Stimulated activated CD4-positive, alpha-beta T cell treated with anti-CD3 and anti-CD28 coated beads, TNF-alpha, amount 100 ng/mL, for 48 hours (primary cell): ENCODE measurements at regions not wholly inside any gene's neighbourhood (a gene's known extent, or its start where the extent isn't known, plus 50 kb on each side); places are given as distances from the start of the nearest gene placed in this dataset.

Experiments used
- DNase-seq, 3 donors: peaks; one replicate each; pipeline ENCODE4 v3.0.0-alpha.2; 2020; ENCODE audit warnings: low read depth in 3 of 3

DNA sequence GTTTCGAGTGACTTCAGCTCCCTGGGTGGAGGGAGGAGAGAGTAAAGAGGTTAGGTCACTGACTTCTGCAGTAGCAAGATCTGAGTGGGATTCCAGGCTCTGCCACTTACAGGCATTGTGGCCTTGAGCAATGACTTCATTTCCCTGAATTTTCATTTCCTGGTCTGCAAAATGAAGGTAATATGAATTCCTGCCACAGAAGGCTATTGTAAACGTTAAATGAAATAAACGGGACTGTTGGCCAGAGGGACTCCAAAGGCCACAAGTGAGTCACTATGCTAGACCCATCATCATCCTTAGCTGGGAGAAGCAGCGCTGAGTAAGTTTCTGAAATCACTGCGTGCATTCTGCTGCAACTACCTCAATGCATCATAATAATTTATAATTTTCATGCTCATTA, 807.8 kb downstream of the AACS start:
- DNase-seq: no peak

DNA sequence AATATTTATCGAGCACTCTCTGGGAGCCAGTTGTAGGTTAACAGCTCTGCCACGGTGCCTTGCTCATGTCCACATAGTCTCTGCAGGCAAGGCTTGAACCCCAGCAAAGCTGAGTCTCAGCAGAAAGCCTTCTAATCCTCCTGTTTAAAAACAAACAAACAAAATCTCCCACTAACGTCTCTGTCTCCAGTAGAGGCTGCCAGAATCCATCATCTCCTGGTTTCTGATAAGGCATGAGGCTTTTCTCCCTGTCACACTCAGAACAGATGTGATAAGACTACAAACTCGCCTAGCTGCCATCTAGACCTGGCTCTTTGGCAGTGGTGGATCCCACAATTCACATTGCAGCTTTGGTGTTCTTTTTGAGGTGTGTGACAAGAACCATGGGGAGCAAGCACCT, 813.2 kb downstream of the AACS start:
- no peak for DNase-seq

GRCh38 chr12:125882141-125882540, 816.9 kb downstream of the AACS start:
- DNase-seq: no peak

GRCh38 chr12:125888921-125889320, 823.7 kb downstream of the AACS start:
- DNase-seq: no peak

DNA sequence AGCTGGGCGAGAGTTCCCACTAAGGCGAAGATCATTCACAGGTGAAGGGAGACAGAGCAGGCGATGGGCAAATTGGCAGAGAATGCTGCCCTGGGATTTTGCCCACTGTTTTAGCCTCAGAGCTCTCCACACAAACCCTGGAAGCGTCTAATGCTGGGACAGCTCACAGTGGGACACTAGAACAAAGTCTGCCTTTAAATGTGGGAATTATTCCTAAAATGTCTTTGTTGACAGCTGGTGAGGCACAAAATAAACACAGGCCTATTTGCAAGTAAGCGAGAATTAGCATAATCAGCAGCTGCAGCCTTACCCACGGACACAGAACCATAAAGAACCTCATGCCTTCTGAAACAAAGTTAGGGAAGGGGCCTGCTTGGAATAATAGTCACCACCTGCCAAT, 824.5 kb downstream of the AACS start:
- no peak for DNase-seq

DNA sequence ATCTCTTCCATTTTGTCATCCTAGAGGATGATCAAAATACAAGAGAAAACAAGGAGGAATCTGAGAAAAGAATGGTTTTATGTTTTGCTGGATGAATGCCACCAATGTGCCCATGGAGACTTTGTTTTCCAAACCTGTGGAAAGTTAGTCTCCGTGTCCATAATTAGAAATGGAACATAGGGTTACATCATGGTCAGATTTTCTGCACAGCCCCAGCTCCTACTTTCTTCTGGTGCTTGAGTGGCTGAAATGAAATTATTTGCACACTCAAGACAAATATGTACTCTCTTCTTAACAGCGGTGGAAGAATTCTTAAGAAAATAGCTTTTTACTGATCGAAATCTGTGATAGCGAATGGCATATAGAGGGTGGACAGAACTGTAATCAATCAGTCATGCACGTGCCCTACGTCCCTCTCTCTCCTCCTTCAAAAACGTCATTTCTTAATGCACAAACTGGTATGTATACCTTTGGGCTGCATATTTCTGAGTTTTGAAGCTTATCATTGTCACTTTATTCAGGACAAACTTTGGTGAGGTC, 825.2 kb downstream of the AACS start:
- no peak for DNase-seq

- DNase-seq: no peak
These were observed 825.7 kb downstream of the AACS start for GRCh38 chr12:125890971-125891370.

- no peak for DNase-seq
These were observed 827.0 kb downstream of the AACS start for GRCh38 chr12:125892276-125892675.

- DNase-seq: no peak
These were observed 837.8 kb downstream of the AACS start for GRCh38 chr12:125902991-125903390.

- no peak for DNase-seq
These were observed 842.1 kb downstream of the AACS start for GRCh38 chr12:125907351-125907750.

DNA sequence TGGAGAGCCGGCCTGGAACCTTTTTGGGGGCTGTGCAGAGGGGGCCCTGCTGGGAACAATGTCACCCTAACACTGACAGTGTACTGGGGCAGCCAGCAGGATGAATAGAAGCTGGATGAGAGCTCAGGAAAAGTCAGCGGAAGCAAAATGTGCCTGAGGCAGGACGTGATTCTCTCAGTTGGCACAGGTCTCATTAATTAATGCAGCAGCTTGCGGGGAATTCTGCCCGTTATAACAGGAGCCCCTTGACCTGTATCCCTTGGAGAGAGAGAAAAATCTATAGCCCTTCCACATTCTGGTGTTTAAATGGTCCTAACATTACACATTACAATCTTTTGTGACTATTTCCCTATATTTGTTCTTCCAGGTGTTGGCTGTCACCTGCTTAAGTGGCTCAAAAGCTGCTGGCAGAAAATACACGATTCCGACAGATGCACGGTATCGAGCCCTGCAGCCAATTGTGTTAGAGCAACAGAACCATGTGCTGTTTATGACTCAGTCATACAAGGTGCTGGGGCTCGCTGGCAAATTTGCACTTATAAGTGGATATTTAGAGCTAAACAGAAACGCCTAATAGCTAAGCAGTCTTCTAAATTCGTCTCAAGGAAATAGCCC, 854.7 kb downstream of the AACS start:
- no peak for DNase-seq

DNA sequence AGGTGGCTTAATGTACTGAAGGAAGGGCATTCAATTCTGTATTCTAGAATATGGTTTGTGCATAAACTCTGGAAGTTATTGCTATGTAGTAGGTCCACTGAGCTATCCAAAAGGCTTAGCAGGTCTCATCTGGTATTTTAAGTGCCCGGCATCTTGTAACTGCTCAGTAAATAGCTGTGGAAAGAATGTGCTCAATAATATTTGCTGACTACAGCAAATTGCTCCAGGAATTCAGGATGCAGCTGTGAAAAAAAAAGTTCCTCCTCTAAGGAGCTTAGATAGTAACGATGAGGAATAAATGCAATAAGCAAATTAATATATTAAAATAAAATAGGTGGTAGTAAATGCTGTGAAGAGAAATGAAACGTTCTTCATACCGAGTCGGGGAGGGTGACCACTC, 857.1 kb downstream of the AACS start:
- no peak for DNase-seq

- DNase-seq: no peak
These were observed 871.3 kb downstream of the AACS start for GRCh38 chr12:125936502-125936901.

- DNase-seq: no peak
These were observed 879.2 kb downstream of the AACS start for GRCh38 chr12:125944446-125944845.

GRCh38 chr12:125949471-125949870, 884.2 kb downstream of the AACS start:
- no peak for DNase-seq

DNA sequence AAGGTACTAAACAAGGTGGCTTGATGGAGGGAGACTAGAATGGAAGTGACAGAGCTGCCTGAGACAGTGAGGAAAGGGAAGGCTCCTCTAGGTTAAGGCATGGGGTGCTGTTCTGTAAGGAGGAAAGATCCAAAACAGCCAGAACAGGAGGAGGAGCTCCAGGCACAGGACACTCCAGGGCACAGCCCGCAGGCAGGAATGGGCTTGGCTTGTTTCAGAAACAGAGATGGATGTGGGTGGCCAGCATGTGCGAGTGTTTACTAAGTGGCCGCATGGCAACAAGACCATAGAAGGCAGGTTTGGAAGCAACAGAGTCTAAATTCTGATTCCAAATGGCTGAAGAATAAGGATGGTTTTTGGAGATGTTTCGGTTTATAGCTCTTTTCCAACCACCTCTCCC, 889.1 kb downstream of the AACS start:
- DNase-seq: no peak

GRCh38 chr12:125956186-125956585, 891.0 kb downstream of the AACS start:
- no peak for DNase-seq

DNA sequence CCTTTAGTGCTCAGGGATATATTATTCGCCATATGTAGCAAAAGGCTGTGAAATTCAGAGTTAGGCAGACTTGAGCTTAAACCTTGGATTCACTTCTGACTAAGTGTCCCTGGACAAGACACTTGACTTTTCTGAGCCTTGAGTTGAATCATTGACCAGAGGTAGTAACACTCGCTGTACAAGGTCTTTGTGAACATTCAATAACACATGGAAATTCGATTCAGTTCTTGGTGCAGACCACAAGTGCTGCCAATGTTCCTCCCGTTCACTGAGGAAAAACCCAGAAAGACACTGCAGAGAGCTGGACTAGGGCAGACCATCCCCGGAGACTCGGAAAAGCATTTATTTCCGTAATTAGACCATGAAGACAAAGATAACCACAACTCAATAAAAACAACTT, 901.4 kb downstream of the AACS start:
- DNase-seq: no peak

DNA sequence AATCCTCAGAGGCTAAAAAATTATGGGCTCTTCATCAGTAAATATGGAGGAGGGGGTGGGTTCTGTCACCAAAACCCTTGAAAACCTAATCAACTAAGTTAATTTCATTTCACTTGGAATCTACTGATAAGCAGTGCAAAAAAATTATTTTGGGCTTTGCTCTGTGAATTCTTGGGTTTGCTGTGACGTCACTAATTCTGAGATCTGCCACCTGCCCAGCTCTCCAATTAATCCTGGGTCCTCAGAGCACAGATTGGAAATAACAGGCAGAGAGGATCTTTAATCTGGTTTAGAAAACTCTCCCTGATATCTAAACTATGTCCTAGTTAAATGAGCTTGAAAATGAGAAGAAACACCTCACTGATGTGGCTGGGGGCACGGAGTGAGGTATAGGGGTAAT, 903.2 kb downstream of the AACS start:
- no peak for DNase-seq

GRCh38 chr12:125971981-125972380, 906.7 kb downstream of the AACS start:
- DNase-seq: no peak

DNA sequence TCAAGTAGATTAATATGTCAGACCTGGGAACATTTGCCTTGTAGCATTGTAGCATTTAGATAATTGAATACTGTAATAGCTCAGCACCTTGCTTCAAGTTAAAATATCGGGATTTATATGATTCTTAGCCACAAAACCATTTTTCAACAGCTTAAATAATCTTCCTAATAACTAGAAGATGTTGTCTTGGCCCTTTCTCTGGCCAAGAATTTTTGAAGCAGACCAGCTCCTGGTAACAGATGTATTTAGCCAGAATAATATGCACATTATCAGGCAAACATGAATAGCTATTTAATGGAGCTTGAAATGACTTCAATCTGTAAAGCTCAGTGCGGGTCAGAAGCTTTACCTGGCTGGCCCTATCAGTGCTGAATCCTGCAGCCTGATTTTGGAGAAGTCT, 913.1 kb downstream of the AACS start:
- DNase-seq: no peak

DNA sequence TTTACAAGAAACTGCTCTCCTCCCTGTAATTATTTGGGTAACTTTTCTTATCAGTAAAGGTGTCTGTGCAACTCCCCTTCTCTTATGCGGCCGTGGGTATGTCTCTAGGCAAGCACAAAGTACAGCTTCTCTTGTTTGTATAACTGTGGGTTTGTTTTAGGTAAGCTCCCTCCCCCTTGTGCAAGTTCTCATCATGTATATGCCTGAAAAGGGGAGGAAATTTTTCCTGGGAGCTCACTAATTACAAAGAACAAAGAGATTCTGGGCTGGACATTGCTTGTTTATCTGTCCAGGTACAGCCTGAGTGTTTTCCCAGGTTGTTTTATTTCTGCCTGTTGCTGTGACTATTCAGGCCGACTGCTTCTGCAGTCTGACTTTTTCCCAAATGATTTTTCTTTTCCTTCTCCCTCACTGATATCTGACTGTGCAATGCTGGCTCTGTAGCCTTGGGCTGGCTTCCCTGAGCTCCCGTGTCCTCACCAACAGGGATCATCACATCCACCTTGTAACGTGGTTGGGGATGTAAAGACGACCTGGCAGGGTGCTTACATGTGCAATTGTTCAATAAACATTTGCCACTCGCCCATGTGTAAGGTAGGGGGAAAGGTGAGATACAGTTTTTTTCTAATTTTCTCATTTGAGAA, 916.5 kb downstream of the AACS start:
- DNase-seq: no peak

GRCh38 chr12:125983094-125983783, 918.0 kb downstream of the AACS start:
- DNase-seq: no peak
